ENCODE measurements at regions not wholly inside any gene's neighbourhood (a gene's known extent, or its start where the extent isn't known, plus 50 kb on each side); places are given as distances from the start of the nearest gene placed in this dataset.

GRCh38 chr7:130881091-130881798 lies 147.2 kb upstream of the KLF14 start:
- DNase-seq, result no peak

GRCh38 chr7:130881799-130882141 lies 147.8 kb upstream of the KLF14 start:
- DNase-seq, result no peak

- DNase-seq, result no peak
These were observed 148.4 kb upstream of the KLF14 start for GRCh38 chr7:130882396-130882795.

GRCh38 chr7:130883928-130884327 lies 149.9 kb upstream of the KLF14 start:
- DNase-seq, result no peak

GRCh38 chr7:130884437-130885417 lies 150.7 kb upstream of the KLF14 start:
- no peak for DNase-seq

- DNase-seq, result no peak
These were observed 152.6 kb upstream of the KLF14 start for GRCh38 chr7:130886438-130887135.

GRCh38 chr7:130887182-130887956 lies 153.4 kb upstream of the KLF14 start:
- DNase-seq, result no peak

- DNase-seq, result no peak
These were observed 154.0 kb upstream of the KLF14 start for GRCh38 chr7:130887957-130888371.

GRCh38 chr7:130888468-130888867 lies 154.5 kb upstream of the KLF14 start:
- DNase-seq, result no peak

GRCh38 chr7:130890176-130891020 lies 156.4 kb upstream of the KLF14 start:
- DNase-seq, result no peak

- no peak for DNase-seq
These were observed 157.5 kb upstream of the KLF14 start for GRCh38 chr7:130891254-130892094.

GRCh38 chr7:130893441-130893894 lies 159.5 kb upstream of the KLF14 start:
- DNase-seq, result peak; percentile 52

- no peak for DNase-seq
These were observed 160.3 kb upstream of the KLF14 start for GRCh38 chr7:130894146-130894908.

GRCh38 chr7:130894909-130895750 lies 161.1 kb upstream of the KLF14 start:
- no peak for DNase-seq

GRCh38 chr7:130896051-130896881 lies 162.3 kb upstream of the KLF14 start:
- DNase-seq, result no peak

GRCh38 chr7:130896898-130897514 lies 163.0 kb upstream of the KLF14 start:
- peak; percentile 75 for DNase-seq
